Loucy (cell line): ENCODE measurements at regions not wholly inside any gene's neighbourhood (a gene's known extent, or its start where the extent isn't known, plus 50 kb on each side); places are given as distances from the start of the nearest gene placed in this dataset.

Experiments used
- H2AFZ ChIP-seq: fragments of 200-600 bp; sonication (generic); 2 replicates; pipeline ENCODE4 v1.6.0; 2016; ENCODE audit warnings: antibody characterized with exemption, mild to moderate bottlenecking, low read length, moderate library complexity
- H3F3A ChIP-seq: fragments of 200-600 bp; 2 replicates; pipeline ENCODE4 v1.6.0; 2016; ENCODE audit warnings: antibody characterized with exemption, low read depth, mild to moderate bottlenecking
- H3K27me3 ChIP-seq: fragments of 200-600 bp; sonication (generic); 2 replicates; pipeline ENCODE4 v1.6.1; 2014; ENCODE audit warnings: low read length, mild to moderate bottlenecking; ENCODE audit not compliant: insufficient read depth, poor library complexity, severe bottlenecking
- H3K36me3 ChIP-seq: fragments of 200-600 bp; sonication (generic); 2 replicates; pipeline ENCODE4 v1.6.1; 2016; ENCODE audit warnings: low read length; ENCODE audit not compliant: insufficient read depth
- H3K4me1 ChIP-seq: fragments of 200-600 bp; sonication (generic); 2 replicates; pipeline ENCODE4 v1.5.1; 2014; ENCODE audit warnings: low read length, mild to moderate bottlenecking; ENCODE audit not compliant: insufficient read depth, poor library complexity, severe bottlenecking
- H3K4me2 ChIP-seq: fragments of 200-600 bp; sonication (generic); 2 replicates; pipeline ENCODE4 v1.6.0; 2014; ENCODE audit warnings: antibody characterized with exemption, low read length, low read depth, mild to moderate bottlenecking; ENCODE audit not compliant: poor library complexity, severe bottlenecking
- H3K4me3 ChIP-seq: fragments of 200-600 bp; sonication (generic); 2 replicates; pipeline ENCODE4 v1.5.1; 2014; ENCODE audit warnings: low read length, mild to moderate bottlenecking, mixed read lengths; ENCODE audit not compliant: poor library complexity, severe bottlenecking
- H3K79me2 ChIP-seq: fragments of 200-600 bp; sonication (generic); 2 replicates; pipeline ENCODE4 v1.6.1; 2014; ENCODE audit warnings: low read length; ENCODE audit not compliant: insufficient read depth
- H3K9ac ChIP-seq: fragments of 200-600 bp; sonication (generic); 2 replicates; pipeline ENCODE4 v1.6.0; 2014; ENCODE audit warnings: mild to moderate bottlenecking, low read depth, low read length, moderate library complexity; ENCODE audit not compliant: poor library complexity, severe bottlenecking
- H3K9me2 ChIP-seq: fragments of 200-600 bp; sonication (generic); replicated peaks from 2 replicates; pipeline ENCODE4 v1.6.1; 2016; ENCODE audit warnings: low read depth, low read length, mixed read lengths
- H3K9me3 ChIP-seq: fragments of 200-600 bp; sonication (generic); 2 replicates; pipeline ENCODE4 v1.6.1; 2014; ENCODE audit warnings: mild to moderate bottlenecking, antibody characterized with exemption, low read length, low read depth; ENCODE audit not compliant: insufficient read depth
- H4K20me1 ChIP-seq: fragments of 200-600 bp; sonication (generic); 2 replicates; pipeline ENCODE4 v1.6.0; 2014; ENCODE audit warnings: antibody characterized with exemption, low read length, mild to moderate bottlenecking; ENCODE audit not compliant: insufficient read depth, poor library complexity, severe bottlenecking
- CTCF ChIP-seq: fragments of 200-600 bp; sonication (generic); conservative IDR thresholded peaks from 2 replicates; pipeline ENCODE4 v1.5.1; 2014; ENCODE audit warnings: mild to moderate bottlenecking, antibody characterized with exemption, low read length
- EZH2phosphoT487 ChIP-seq: fragments of 200-600 bp; IDR thresholded peaks from 2 replicates; pipeline ENCODE4 v1.6.1; 2018; ENCODE audit warnings: antibody characterized with exemption, mild to moderate bottlenecking, moderate library complexity, borderline replicate concordance

DNA sequence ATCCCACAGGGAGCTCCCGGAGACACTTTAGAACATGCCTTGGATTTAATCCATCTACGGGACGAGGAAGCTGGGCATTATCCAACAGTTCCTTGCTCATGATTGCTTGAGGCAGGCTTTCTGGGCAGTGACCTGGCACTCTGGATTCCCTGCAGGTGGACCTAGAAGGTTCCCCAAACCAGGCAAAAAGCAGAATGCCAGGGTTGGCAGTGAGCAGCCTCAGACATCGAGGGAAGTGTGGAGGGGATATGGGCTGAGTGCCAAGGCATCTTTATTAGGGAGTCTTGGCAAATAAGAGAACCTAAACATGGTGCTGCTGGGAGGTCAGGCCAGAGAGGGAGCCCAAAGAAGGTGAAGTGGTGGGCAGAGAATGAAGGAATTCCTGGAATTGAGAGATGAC is 158.5 kb downstream of the CD83 start:
- H3K79me2 ChIP-seq: no peaks in the 10 kb centered on the region
- no peaks in the 10 kb centered on the region for H3K9me2 ChIP-seq
- peaks cover 5% of the 10 kb centered on the region; the same call in 1 of the 2 replicates for H3K36me3 ChIP-seq
- peaks cover 16% of the 10 kb centered on the region; the same call in 1 of the 2 replicates for H3K9me3 ChIP-seq
- peak overlapping the region; percentile 91 for H3K9ac ChIP-seq
- H3K4me1 ChIP-seq: peaks cover 63% of the 10 kb centered on the region
- no peak overlapping the region for H2AFZ ChIP-seq
- peak overlapping the region; percentile 72 for H3K4me2 ChIP-seq
- H3K27me3 ChIP-seq: no peaks in the 10 kb centered on the region
- H4K20me1 ChIP-seq: no peaks in the 10 kb centered on the region
- TF ChIP-seq CTCF: no peak
- no peak for TF ChIP-seq EZH2phosphoT487
- peaks cover 20% of the 10 kb centered on the region for H3F3A ChIP-seq
- H3K4me3 ChIP-seq: peak overlapping the region; percentile 51

DNA sequence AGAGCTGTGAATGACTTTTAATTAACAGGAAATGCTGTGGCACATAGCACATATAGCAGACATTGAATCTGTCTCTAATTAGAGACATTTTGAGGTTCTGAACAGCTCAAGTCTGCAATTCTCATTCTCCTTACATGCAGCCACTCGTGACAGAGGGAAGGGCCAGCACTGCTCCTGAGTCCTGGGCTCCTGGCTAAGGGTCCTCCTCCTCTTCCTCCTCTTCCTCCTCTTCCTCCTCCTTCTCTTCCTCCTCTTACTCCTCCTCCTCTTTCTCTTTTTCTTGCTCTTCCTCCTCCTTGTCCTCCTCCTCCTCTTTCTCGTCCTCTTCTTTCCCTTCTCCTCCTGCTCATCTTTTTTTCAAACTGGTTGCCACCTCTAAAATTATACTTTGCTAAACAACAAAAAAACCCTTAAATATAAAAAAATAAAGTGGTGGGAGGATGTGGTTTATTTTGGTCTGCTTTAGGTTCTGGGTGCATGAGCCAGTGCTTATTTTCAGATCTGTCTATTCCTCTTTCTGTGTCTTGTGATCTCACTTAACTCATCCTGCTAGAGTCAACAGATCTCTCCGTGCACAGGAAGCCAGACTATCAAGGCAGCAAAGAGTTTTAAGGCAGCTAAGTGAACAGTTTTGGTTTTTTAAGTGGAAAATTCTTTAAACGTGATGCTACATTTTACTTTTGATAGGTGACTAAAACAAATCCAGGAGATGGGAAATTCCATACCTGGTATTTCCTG is 159.3 kb downstream of the CD83 start:
- H3K4me1 ChIP-seq: peaks cover 56% of the 10 kb centered on the region
- H3K9me2 ChIP-seq: no peaks in the 10 kb centered on the region
- peaks cover 16% of the 10 kb centered on the region; the same call in 1 of the 2 replicates for H3K9me3 ChIP-seq
- peaks cover 5% of the 10 kb centered on the region; the same call in 1 of the 2 replicates for H3K36me3 ChIP-seq
- H3K27me3 ChIP-seq: no peaks in the 10 kb centered on the region
- H3K4me3 ChIP-seq: peak overlapping the region; percentile 51
- H4K20me1 ChIP-seq: no peaks in the 10 kb centered on the region
- no peaks in the 10 kb centered on the region for H3K79me2 ChIP-seq
- peaks cover 20% of the 10 kb centered on the region for H3F3A ChIP-seq
- H3K4me2 ChIP-seq: peak overlapping the region; percentile 72
- no peak overlapping the region for H2AFZ ChIP-seq
- no peak for TF ChIP-seq CTCF
- TF ChIP-seq EZH2phosphoT487: no peak
- H3K9ac ChIP-seq: peak overlapping the region; percentile 91

DNA sequence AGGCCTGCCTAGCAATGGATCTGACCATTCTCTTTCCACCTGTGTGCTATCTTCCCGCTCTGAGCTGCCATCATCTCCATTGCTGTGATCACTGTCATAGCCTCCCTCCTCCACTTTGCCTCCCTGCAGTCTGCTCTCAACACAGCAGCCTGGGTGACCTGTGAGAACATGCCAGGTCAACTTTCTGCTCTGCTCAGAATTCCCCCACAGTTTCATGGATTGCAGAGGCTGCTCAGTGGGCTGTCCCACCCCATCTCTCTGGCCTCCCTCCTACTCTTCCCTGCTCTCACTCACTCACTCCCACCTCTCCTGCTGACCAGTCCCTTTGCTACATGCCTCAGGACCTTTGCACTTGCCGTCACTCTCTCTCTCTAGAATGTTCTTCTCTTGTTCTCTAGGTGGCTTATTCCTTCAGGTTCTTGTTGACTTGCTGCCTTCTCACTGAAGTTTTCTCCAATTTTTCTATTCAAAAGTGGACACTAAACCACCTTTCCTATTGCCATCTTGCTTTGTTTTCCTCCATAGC is 159.9 kb downstream of the CD83 start:
- Histone ChIP-seq H2AFZ (no peak overlapping the region), H3K4me3 (peak overlapping the region; percentile 51), H3K9ac (peak overlapping the region; percentile 91), H3K36me3 (peaks cover 5% of the 10 kb centered on the region; the same call in 1 of the 2 replicates), H3F3A (peaks cover 20% of the 10 kb centered on the region), H3K27me3 (no peaks in the 10 kb centered on the region), H3K4me1 (peaks cover 53% of the 10 kb centered on the region), H4K20me1 (no peaks in the 10 kb centered on the region), H3K79me2 (no peaks in the 10 kb centered on the region), H3K4me2 (peak overlapping the region; percentile 72), H3K9me3 (peaks cover 12% of the 10 kb centered on the region; the same call in 1 of the 2 replicates), H3K9me2 (no peaks in the 10 kb centered on the region)
- no peak for TF ChIP-seq CTCF
- TF ChIP-seq EZH2phosphoT487: no peak
